ENCODE measurements at regions not wholly inside any gene's neighbourhood (a gene's known extent, or its start where the extent isn't known, plus 50 kb on each side); places are given as distances from the start of the nearest gene placed in this dataset.

- H3K27ac ChIP-seq (ENCODE audit: low read depth in 1 of 2, low read length in 2 of 2) = no peak overlapping the region
These were observed 55.4 kb upstream of the FUT8 start for GRCh38 chr14:65357113-65357512.

More at GRCh38 chr14:65357113-65357512, 55.4 kb upstream of the FUT8 start:
- no peaks in the 10 kb centered on the region for H3K9me3 ChIP-seq (ENCODE audit: control insufficient read depth in 4 of 4, low read length in 3 of 4)
- no peak overlapping the region for H3K9ac ChIP-seq (ENCODE audit: low read depth in 1 of 2, low read length in 2 of 2)
- TF ChIP-seq MAX (IDR thresholded peaks at IDR 0.05) = no peak
- TF ChIP-seq YY1 (IDR thresholded peaks at IDR 0.05) = no peak
- no peak for TF ChIP-seq SP1 (IDR thresholded peaks at IDR 0.05)
- TF ChIP-seq HNF4G (IDR thresholded peaks at IDR 0.05) = no peak
- TF ChIP-seq CTCF (IDR thresholded peaks at IDR 0.05; ENCODE audit: low read depth, low read length, missing input control) = no peak
- TF ChIP-seq REST (IDR thresholded peaks at IDR 0.05) = no peak
- no peak for TF ChIP-seq JUND (IDR thresholded peaks at IDR 0.05)
- no peak for TF ChIP-seq ATF3 (IDR thresholded peaks at IDR 0.05)
- no peak for TF ChIP-seq FOXA1 (IDR thresholded peaks at IDR 0.05)
- no peak for TF ChIP-seq EGR1 (IDR thresholded peaks at IDR 0.05; ENCODE audit: low read depth in 2 of 2)
- TF ChIP-seq RXRA (IDR thresholded peaks at IDR 0.05) = no peak
- TF ChIP-seq GABPA (IDR thresholded peaks at IDR 0.05 in 1 of 2, conservative IDR thresholded peaks at IDR 0.05 in 1 of 2) = no peak
- TF ChIP-seq RAD21 (IDR thresholded peaks at IDR 0.05) = no peak
- TF ChIP-seq TAF1 (conservative IDR thresholded peaks at IDR 0.05) = no peak
- no peak for TF ChIP-seq HNF4A (conservative IDR thresholded peaks at IDR 0.05)
- TF ChIP-seq ZBTB33 (IDR thresholded peaks at IDR 0.05) = no peak
- DNase-seq (ENCODE audit: low spot score) = no peak
- H3K36me3 ChIP-seq (ENCODE audit: control insufficient read depth in 4 of 4, insufficient read depth in 3 of 4, low read depth in 1 of 4, low read length in 3 of 4) = no peaks in the 10 kb centered on the region
- no peaks in the 10 kb centered on the region for H3K4me1 ChIP-seq (ENCODE audit: control insufficient read depth in 4 of 4, insufficient read depth in 4 of 4, low read length in 3 of 4)
- no peaks in the 10 kb centered on the region for H3K27me3 ChIP-seq (ENCODE audit: control insufficient read depth in 4 of 4, insufficient read depth in 4 of 4, low read length in 3 of 4)
- WGBS = 63% methylated on average over 2 of the region's 2 CpGs
- H3K4me3 ChIP-seq (ENCODE audit: low read depth in 1 of 3, low read length in 3 of 3) = no peak overlapping the region
